ENCODE measurements at regions not wholly inside any gene's neighbourhood (a gene's known extent, or its start where the extent isn't known, plus 50 kb on each side); places are given as distances from the start of the nearest gene placed in this dataset.
"Not testable (repeated sequence)": the region's sequence is repeated elsewhere in the genome, so short reads cannot be mapped to it uniquely, and the experiment has no call there.

DNA sequence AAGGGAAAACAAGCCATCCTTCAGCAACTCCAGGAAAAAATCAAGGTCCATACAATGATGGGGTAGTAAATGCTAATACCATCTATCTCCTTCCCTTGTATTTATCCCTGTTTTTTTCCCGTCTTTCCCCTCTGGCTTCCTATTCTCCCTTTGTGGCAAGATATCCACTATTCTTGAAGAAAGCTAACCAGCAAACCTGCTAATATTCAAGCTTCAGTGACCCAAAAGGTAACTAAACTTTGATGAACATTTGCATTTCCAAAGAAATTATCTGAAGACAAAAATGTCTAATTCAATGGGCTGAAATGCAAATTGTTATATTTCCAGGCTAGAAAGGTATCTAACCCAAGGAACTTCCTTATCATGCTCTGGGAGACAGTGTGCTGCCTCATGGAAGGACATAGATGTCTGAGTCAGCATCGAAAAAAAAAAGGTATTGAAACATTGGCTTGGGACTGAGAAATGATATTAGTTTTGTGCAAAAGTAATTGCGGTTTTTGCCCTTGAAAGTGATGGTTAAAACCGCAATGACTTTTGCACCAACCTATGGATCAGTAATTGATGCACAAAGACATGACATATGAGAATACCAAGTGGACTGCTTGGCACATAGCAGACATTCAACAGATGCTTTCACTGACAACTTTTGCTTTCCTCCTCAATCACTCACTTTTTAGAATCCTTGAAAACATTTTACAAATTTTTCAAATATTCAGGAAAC is 63.7 kb upstream of the HNMT start:
- H3K27me3 ChIP-seq = no peaks in the 10 kb centered on the region
- 65 to 81% (median 70%) methylated on average over 4 of the region's 4 CpGs for WGBS, 3 donors
- TF ChIP-seq, protein P1, sequence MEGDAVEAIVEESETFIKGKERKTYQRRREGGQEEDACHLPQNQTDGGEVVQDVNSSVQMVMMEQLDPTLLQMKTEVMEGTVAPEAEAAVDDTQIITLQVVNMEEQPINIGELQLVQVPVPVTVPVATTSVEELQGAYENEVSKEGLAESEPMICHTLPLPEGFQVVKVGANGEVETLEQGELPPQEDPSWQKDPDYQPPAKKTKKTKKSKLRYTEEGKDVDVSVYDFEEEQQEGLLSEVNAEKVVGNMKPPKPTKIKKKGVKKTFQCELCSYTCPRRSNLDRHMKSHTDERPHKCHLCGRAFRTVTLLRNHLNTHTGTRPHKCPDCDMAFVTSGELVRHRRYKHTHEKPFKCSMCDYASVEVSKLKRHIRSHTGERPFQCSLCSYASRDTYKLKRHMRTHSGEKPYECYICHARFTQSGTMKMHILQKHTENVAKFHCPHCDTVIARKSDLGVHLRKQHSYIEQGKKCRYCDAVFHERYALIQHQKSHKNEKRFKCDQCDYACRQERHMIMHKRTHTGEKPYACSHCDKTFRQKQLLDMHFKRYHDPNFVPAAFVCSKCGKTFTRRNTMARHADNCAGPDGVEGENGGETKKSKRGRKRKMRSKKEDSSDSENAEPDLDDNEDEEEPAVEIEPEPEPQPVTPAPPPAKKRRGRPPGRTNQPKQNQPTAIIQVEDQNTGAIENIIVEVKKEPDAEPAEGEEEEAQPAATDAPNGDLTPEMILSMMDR (IDR thresholded peaks at IDR 0.05) = no peak
- TF ChIP-seq POLR2A (IDR thresholded peaks at IDR 0.05) = no peak
- H3K9me3 ChIP-seq = no peaks in the 10 kb centered on the region
- intact Hi-C loops (cut with DNase I) = no loop called here
- DNase-seq = no peak
- no peaks in the 10 kb centered on the region for H3K4me1 ChIP-seq (ENCODE audit: insufficient read depth)
- H3K27ac ChIP-seq = no peak overlapping the region
- H3K4me3 ChIP-seq = no peak overlapping the region
- H3K36me3 ChIP-seq = no peaks in the 10 kb centered on the region

DNA sequence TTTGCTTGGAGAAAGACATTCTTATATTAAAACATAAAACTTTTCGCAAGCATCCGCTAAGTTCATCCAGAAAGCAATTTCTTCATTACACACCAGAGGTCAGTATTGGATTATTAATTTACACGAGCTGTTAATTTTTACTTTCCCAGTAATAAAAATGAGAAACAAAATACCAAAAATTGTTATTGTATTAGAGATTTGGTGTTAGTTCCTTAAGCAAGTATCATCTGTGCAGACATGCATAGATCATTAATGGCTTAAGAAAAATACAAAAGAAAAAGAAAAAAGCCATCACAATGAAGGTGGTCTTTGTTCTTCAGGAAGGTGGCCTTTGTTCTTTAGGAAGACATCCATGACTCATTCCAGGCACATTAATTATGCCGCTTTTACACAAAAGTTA is 53.6 kb upstream of the HNMT start:
- no peaks in the 10 kb centered on the region for H3K4me1 ChIP-seq (ENCODE audit: insufficient read depth)
- DNase-seq = no peak
- WGBS, 3 donors = 22 to 24% (median 22%) methylated on average over 4 of the region's 4 CpGs
- H3K27ac ChIP-seq = no peak overlapping the region
- no peaks in the 10 kb centered on the region for H3K36me3 ChIP-seq
- H3K27me3 ChIP-seq = no peaks in the 10 kb centered on the region
- H3K9me3 ChIP-seq = no peaks in the 10 kb centered on the region
- H3K4me3 ChIP-seq = no peak overlapping the region
- no peak for TF ChIP-seq POLR2A (IDR thresholded peaks at IDR 0.05)
- TF ChIP-seq EP300 (IDR thresholded peaks at IDR 0.05) = no peak
- TF ChIP-seq, protein P1 (IDR thresholded peaks at IDR 0.05) = peak in 2 of 3 donors; percentile 42 to 62
- intact Hi-C loops (cut with DNase I) = loop anchor here in 3 of 4 donors (5.0 kb wide), 2 partner anchors 877 to 917 kb away; no protein-coding TSS in a partner anchor

DNA sequence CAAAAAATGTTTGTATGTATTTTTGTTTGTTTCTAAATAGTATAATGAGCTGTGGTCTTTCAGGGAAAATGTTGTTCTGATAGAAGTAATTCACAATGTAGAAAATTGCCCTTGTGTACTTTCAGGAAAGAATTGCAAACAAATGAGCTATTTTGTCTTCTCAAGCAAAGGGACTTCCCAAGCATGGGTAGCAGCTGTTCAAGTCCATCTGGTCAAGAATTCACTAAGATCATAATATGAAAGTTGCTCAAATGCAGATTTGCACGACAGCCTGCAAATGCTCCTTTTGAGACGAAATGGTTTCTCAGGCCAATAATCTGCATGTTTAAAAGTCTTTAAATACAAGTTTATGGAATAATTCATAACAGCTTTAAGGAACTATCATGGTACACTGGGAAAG is 51.9 kb upstream of the HNMT start:
- no peak overlapping the region for H3K27ac ChIP-seq
- H3K4me1 ChIP-seq (ENCODE audit: insufficient read depth) = no peaks in the 10 kb centered on the region
- TF ChIP-seq EP300 (IDR thresholded peaks at IDR 0.05) = no peak
- WGBS, 3 donors = 9 to 40% (median 18%) methylated on average over 2 of the region's 2 CpGs
- intact Hi-C loops (cut with DNase I) = loop anchor here in 3 of 4 donors (5.0 kb wide), 2 partner anchors 875 to 915 kb away; no protein-coding TSS in a partner anchor
- H3K4me3 ChIP-seq = no peak overlapping the region
- no peaks in the 10 kb centered on the region for H3K9me3 ChIP-seq
- no peaks in the 10 kb centered on the region for H3K36me3 ChIP-seq
- DNase-seq = no peak
- H3K27me3 ChIP-seq = no peaks in the 10 kb centered on the region

DNA sequence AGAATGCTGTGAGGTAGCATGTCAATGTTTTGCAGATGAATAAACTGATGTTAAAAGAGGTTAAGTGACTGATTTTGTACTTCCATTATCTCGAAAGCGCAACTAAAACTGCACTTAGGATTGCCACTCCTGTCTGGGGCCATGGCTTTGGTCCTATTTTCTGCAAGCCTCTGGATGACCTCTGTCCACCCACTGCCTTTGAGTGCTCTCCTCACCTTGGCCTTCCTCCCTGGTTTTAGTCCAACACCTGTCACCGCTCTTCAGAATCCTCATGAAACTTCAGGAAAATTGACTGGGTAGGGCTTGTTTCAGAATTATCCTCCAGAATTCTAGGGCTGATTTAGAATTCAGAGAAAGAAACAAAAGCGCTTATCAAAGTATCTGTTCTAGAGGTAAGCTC is 51.1 kb upstream of the HNMT start:
- no peak overlapping the region for H3K27ac ChIP-seq
- no peaks in the 10 kb centered on the region for H3K27me3 ChIP-seq
- DNase-seq = no peak
- no peaks in the 10 kb centered on the region for H3K9me3 ChIP-seq
- no peaks in the 10 kb centered on the region for H3K4me1 ChIP-seq (ENCODE audit: insufficient read depth)
- no peaks in the 10 kb centered on the region for H3K36me3 ChIP-seq
- WGBS, 3 donors = 94 to 96% (median 94%) methylated on average over 4 of the region's 4 CpGs
- TF ChIP-seq EP300 (IDR thresholded peaks at IDR 0.05) (no peak), POLR2A (IDR thresholded peaks at IDR 0.05) (no peak)
- TF ChIP-seq, protein P1 (IDR thresholded peaks at IDR 0.05) = no peak
- H3K4me3 ChIP-seq = no peak overlapping the region
- intact Hi-C loops (cut with DNase I) = loop anchor here in 3 of 4 donors (5.0 kb wide), 2 partner anchors 874 to 914 kb away; no protein-coding TSS in a partner anchor

DNA sequence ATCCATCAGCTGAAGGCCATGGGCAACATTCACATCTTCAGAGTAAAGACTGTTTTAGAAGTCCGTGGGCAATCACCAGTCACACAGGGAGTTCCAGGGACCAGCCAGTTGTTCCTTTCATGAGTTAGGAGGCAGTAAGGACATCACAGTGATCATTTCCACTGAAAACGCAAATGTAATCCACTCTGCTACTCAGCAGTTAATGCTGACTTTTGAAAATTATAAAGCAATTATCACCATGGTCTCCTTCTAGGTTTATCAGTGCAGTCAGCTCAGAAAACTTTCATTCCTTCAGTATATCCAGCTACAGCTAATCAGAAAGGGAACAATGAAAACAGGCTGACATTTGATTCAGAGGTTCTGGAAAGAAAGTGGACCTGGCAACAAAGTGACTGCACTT is 50.6 kb upstream of the HNMT start:
- not testable (repeated sequence) for H3K36me3 ChIP-seq; H3K4me3 ChIP-seq; H3K9me3 ChIP-seq; DNase-seq; H3K27me3 ChIP-seq; H3K4me1 ChIP-seq (ENCODE audit: insufficient read depth); H3K27ac ChIP-seq
- intact Hi-C loops (cut with DNase I) = loop anchor here in 3 of 4 donors (5.0 kb wide), 2 partner anchors 874 to 914 kb away; no protein-coding TSS in a partner anchor
- 92 to 93% (median 93%) methylated on average over 2 of the region's 2 CpGs for WGBS, 3 donors

Measured in ovary (tissue), 7 donors.